SK-N-SH (cell line): ENCODE measurements at regions not wholly inside any gene's neighbourhood (a gene's known extent, or its start where the extent isn't known, plus 50 kb on each side); places are given as distances from the start of the nearest gene placed in this dataset.

ENCODE experiments used
- CTCF ChIA-PET: fragments of 300-600, 350-600 bp; formaldehyde crosslinking; extraction: SDS; loops from one replicate; lab custom pipeline; 2021; lab: Yijun Ruan, JAX
- POLR2A ChIA-PET: fragments of 350-600 bp; sonication (Branson Sonifier 250); formaldehyde crosslinking; extraction: SDS; loops from one replicate; lab custom pipeline; 2020; ENCODE audit warnings: antibody characterized with exemption, inconsistent platforms; lab: Yijun Ruan, JAX
- DNase-seq: peaks from one replicate; pipeline ENCODE4 v3.0.0; 2012
- H2AFZ ChIP-seq: fragments of 200-600 bp; sonication (generic); 2 replicates; pipeline ENCODE4 v1.8.1; 2016; ENCODE audit warnings: antibody characterized with exemption, mild to moderate bottlenecking, low read depth
- H3F3A ChIP-seq: fragments of 200-600 bp; sonication (generic); replicated peaks from 2 replicates; pipeline ENCODE3; 2016; ENCODE audit warnings: antibody characterized with exemption, mild to moderate bottlenecking; ENCODE audit not compliant: insufficient read depth
- H3K27ac ChIP-seq, 2 experiments: fragments of 200-500 bp in 1 of 2; fragments of 200-600 bp in 1 of 2; sonication (Bioruptor generic) in 1 of 2; sonication (generic), shearing (Covaris generic) in 1 of 2; 2 replicates each; pipeline versions ENCODE4 v1.5.1 to v1.6.1; 2014 to 2016; ENCODE audit warnings: low read depth in 2 of 2, inconsistent platforms in 1 of 2, low read length in 1 of 2, mild to moderate bottlenecking in 1 of 2, mixed read lengths in 1 of 2
- H3K27me3 ChIP-seq: fragments of 200-600 bp; sonication (generic), shearing (Covaris generic); 2 replicates; pipeline ENCODE4 v1.6.1; 2016; ENCODE audit warnings: mixed run types; ENCODE audit not compliant: insufficient read depth
- H3K36me3 ChIP-seq, 2 experiments: fragments of 200-500 bp in 1 of 2; fragments of 200-600 bp in 1 of 2; sonication (Bioruptor generic) in 1 of 2; sonication (generic) in 1 of 2; replicated peaks in 1 of 2; 2 replicates each; pipeline versions ENCODE3 to v1.5.1; 2014 to 2016; ENCODE audit warnings: low read length in 1 of 2, mild to moderate bottlenecking in 1 of 2; ENCODE audit not compliant: insufficient read depth in 2 of 2, control insufficient read depth in 1 of 2
- H3K4me1 ChIP-seq, 2 experiments: fragments of 200-500 bp in 1 of 2; fragments of 200-600 bp in 1 of 2; sonication (Bioruptor generic) in 1 of 2; sonication (generic), shearing (Covaris generic) in 1 of 2; 2 replicates each; pipeline versions ENCODE4 v1.5.1 to v1.6.1; 2014 to 2016; ENCODE audit warnings: low read depth in 1 of 2, low read length in 1 of 2, mixed run types in 1 of 2; ENCODE audit not compliant: insufficient read depth in 2 of 2, control insufficient read depth in 1 of 2
- H3K4me2 ChIP-seq: fragments of 200-600 bp; sonication (generic), shearing (Covaris generic); 2 replicates; pipeline ENCODE4 v1.6.1; 2017; ENCODE audit warnings: mixed run types
- H3K4me3 ChIP-seq, 2 experiments: fragments of 200-500 bp in 1 of 2; fragments of 200-600 bp in 1 of 2; sonication (Bioruptor generic) in 1 of 2; sonication (generic), shearing (Covaris generic) in 1 of 2; 2 replicates each; pipeline versions ENCODE4 v1.5.1 to v1.8.1; 2014 to 2016; ENCODE audit warnings: low read depth in 2 of 2, inconsistent platforms in 1 of 2, low read length in 1 of 2, mild to moderate bottlenecking in 1 of 2, mixed read lengths in 1 of 2, moderate library complexity in 1 of 2
- H3K79me2 ChIP-seq: fragments of 200-600 bp; sonication (generic); 2 replicates; pipeline ENCODE4 v1.8.1; 2017; ENCODE audit warnings: mild to moderate bottlenecking; ENCODE audit not compliant: insufficient read depth
- H3K9ac ChIP-seq: fragments of 200-600 bp; sonication (generic); 2 replicates; pipeline ENCODE4 v1.6.1; 2017; ENCODE audit warnings: mixed run types
- H3K9me2 ChIP-seq: fragments of 200-600 bp; sonication (generic); 2 replicates; pipeline ENCODE4 v1.6.1; 2017; ENCODE audit warnings: mixed run types
- H3K9me3 ChIP-seq: fragments of 200-600 bp; sonication (generic); 2 replicates; pipeline ENCODE4 v1.6.1; 2017; ENCODE audit warnings: mixed run types, mild to moderate bottlenecking, moderate library complexity
- H4K20me1 ChIP-seq: fragments of 200-600 bp; sonication (generic); 2 replicates; pipeline ENCODE4 v1.6.1; 2017; ENCODE audit warnings: mild to moderate bottlenecking, mixed run types; ENCODE audit not compliant: insufficient read depth
- CTCF ChIP-seq: fragments of 200-600 bp; sonication (generic); IDR thresholded peaks from 2 replicates; pipeline ENCODE4 v1.6.1; 2017; ENCODE audit warnings: antibody characterized with exemption, mild to moderate bottlenecking, moderate library complexity
- EZH2phosphoT487 ChIP-seq: fragments of 200-600 bp; sonication (generic); IDR thresholded peaks from 2 replicates; pipeline ENCODE4 v1.6.1; 2017; ENCODE audit warnings: low read depth, mixed run types, mild to moderate bottlenecking, antibody characterized with exemption, moderate library complexity, borderline replicate concordance
- FOSL2 ChIP-seq: IDR thresholded peaks from 2 replicates; pipeline ENCODE4 v1.4.0; 2012; ENCODE audit warnings: low read depth, mild to moderate bottlenecking, moderate library complexity, borderline replicate concordance
- GABPA ChIP-seq: IDR thresholded peaks from 2 replicates; pipeline ENCODE4 v1.4.0; 2012; ENCODE audit warnings: low read depth, mild to moderate bottlenecking
- GATA2 ChIP-seq: sonication (generic); formaldehyde crosslinking; IDR thresholded peaks from 2 replicates; pipeline ENCODE4 v1.5.0; 2020; ENCODE audit warnings: mild to moderate bottlenecking, missing genetic modification reagents
- MAX ChIP-seq: IDR thresholded peaks from 2 replicates; pipeline ENCODE4 v1.4.0; 2012; ENCODE audit warnings: low read depth
- MXI1 ChIP-seq: IDR thresholded peaks from 2 replicates; pipeline ENCODE4 v1.6.1; 2012; ENCODE audit warnings: mild to moderate bottlenecking, low read depth, low read length, improper control_type of control experiment
- NFIC ChIP-seq: IDR thresholded peaks from 2 replicates; pipeline ENCODE4 v1.4.0; 2012; ENCODE audit warnings: borderline replicate concordance
- RCOR1 ChIP-seq: fragments of 150-350 bp; IDR thresholded peaks from 2 replicates; pipeline ENCODE4 v1.6.1; 2017; ENCODE audit warnings: antibody characterized with exemption, low read length
- REST ChIP-seq: IDR thresholded peaks from 2 replicates; pipeline ENCODE4 v1.6.1; 2012; ENCODE audit warnings: mild to moderate bottlenecking, low read depth, low read length, moderate library complexity
- RFX5 ChIP-seq: IDR thresholded peaks from 2 replicates; pipeline ENCODE4 v1.6.1; 2012; ENCODE audit warnings: mild to moderate bottlenecking, improper control_type of control experiment, low read length
- SMC3 ChIP-seq: IDR thresholded peaks from 2 replicates; pipeline ENCODE4 v1.6.1; 2012; ENCODE audit warnings: low read depth, low read length, improper control_type of control experiment
- TEAD4 ChIP-seq: IDR thresholded peaks from 2 replicates; pipeline ENCODE4 v1.4.0; 2012; ENCODE audit warnings: mild to moderate bottlenecking, borderline replicate concordance; ENCODE audit not compliant: insufficient read depth
- USF1 ChIP-seq: IDR thresholded peaks from 2 replicates; pipeline ENCODE4 v1.4.0; 2012; ENCODE audit warnings: low read depth, borderline replicate concordance
- USF2 ChIP-seq: fragments of 150-350 bp; IDR thresholded peaks from 2 replicates; pipeline ENCODE4 v1.6.1; 2017; ENCODE audit warnings: antibody characterized with exemption, low read length, low read depth, borderline replicate concordance
- YY1 ChIP-seq: IDR thresholded peaks from 2 replicates; pipeline ENCODE4 v1.4.0; 2012; ENCODE audit warnings: low read depth, mild to moderate bottlenecking
- WGBS: methylation state at CpG from one replicate; pipeline ENCODE4 v1.1.6; 2017; ENCODE audit warnings: low lambda C conversion rate; 5-methylcytosine and 5-hydroxymethylcytosine counted together
- TF ChIP-seq, protein P1 (sequence below): IDR thresholded peaks from 2 replicates; pipeline ENCODE4; 2012
- TF ChIP-seq, protein P2 (sequence below): fragments of 150-350 bp; IDR thresholded peaks from 2 replicates; pipeline ENCODE4 v1.6.1; 2016; ENCODE audit warnings: mild to moderate bottlenecking, low read depth, low read length

- POLR2A ChIA-PET = no interaction called here
- WGBS = 73% methylated on average over 4 of the region's 4 CpGs
Observed at GRCh38 chr1:87472716-87473115, 144.0 kb downstream of the LMO4 start.

GRCh38 chr1:87473203-87473661 is 144.6 kb downstream of the LMO4 start:
- POLR2A ChIA-PET = no interaction called here
- WGBS = 42% methylated on average over 2 of the region's 2 CpGs
- TF ChIP-seq GABPA (no peak), YY1 (no peak), TEAD4 (no peak), RCOR1 (no peak), USF2 (no peak), RFX5 (no peak), FOSL2 (peak; percentile 63; the same call in 1 of the 2 replicates), USF1 (no peak), NFIC (no peak), SMC3 (no peak), CTCF (no peak), EZH2phosphoT487 (no peak), REST (no peak), MXI1 (no peak), MAX (no peak)
- TF ChIP-seq, protein P1, sequence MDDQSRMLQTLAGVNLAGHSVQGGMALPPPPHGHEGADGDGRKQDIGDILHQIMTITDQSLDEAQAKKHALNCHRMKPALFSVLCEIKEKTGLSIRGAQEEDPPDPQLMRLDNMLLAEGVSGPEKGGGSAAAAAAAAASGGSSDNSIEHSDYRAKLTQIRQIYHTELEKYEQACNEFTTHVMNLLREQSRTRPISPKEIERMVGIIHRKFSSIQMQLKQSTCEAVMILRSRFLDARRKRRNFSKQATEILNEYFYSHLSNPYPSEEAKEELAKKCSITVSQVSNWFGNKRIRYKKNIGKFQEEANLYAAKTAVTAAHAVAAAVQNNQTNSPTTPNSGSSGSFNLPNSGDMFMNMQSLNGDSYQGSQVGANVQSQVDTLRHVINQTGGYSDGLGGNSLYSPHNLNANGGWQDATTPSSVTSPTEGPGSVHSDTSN = no peak

More at GRCh38 chr1:87472716-87473115, 144.0 kb downstream of the LMO4 start:
- H3K9me2 ChIP-seq = no peaks in the 10 kb centered on the region
- H3K4me2 ChIP-seq = no peak overlapping the region
- peaks cover 3% of the 10 kb centered on the region for H3F3A ChIP-seq
- H3K27me3 ChIP-seq = no peaks in the 10 kb centered on the region
- H3K9ac ChIP-seq = no peak overlapping the region
- no peak overlapping the region for H3K27ac ChIP-seq
- no peaks in the 10 kb centered on the region for H3K36me3 ChIP-seq
- no peaks in the 10 kb centered on the region for H3K79me2 ChIP-seq
- H3K9me3 ChIP-seq = no peaks in the 10 kb centered on the region
- no peak overlapping the region for H3K4me3 ChIP-seq
- no peaks in the 10 kb centered on the region for H4K20me1 ChIP-seq
- DNase-seq = no peak
- TF ChIP-seq GATA2 (CRISPR knock-in tag) = no peak
- no peak for TF ChIP-seq YY1
- TF ChIP-seq, protein P2, sequence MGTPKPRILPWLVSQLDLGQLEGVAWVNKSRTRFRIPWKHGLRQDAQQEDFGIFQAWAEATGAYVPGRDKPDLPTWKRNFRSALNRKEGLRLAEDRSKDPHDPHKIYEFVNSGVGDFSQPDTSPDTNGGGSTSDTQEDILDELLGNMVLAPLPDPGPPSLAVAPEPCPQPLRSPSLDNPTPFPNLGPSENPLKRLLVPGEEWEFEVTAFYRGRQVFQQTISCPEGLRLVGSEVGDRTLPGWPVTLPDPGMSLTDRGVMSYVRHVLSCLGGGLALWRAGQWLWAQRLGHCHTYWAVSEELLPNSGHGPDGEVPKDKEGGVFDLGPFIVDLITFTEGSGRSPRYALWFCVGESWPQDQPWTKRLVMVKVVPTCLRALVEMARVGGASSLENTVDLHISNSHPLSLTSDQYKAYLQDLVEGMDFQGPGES = no peak
- H2AFZ ChIP-seq = no peak overlapping the region
- no peaks in the 10 kb centered on the region for H3K4me1 ChIP-seq
- CTCF ChIA-PET = no interaction called here

More at GRCh38 chr1:87473203-87473661, 144.6 kb downstream of the LMO4 start:
- Histone ChIP-seq H3K9ac (no peak overlapping the region), H3K79me2 (no peaks in the 10 kb centered on the region), H3K27me3 (no peaks in the 10 kb centered on the region), H4K20me1 (no peaks in the 10 kb centered on the region), H3K9me3 (no peaks in the 10 kb centered on the region), H3K9me2 (no peaks in the 10 kb centered on the region), H3K36me3 (no peaks in the 10 kb centered on the region), H3K4me3 (no peak overlapping the region), H3K4me1 (no peaks in the 10 kb centered on the region), H3K4me2 (no peak overlapping the region), H3F3A (peaks cover 3% of the 10 kb centered on the region), H2AFZ (no peak overlapping the region), H3K27ac (peak overlapping the region in 1 of 2 experiments; percentile 35; a peak in 1 of 4 replicates)
- CTCF ChIA-PET = no interaction called here
- no peak for DNase-seq
